ENCODE measurements at regions not wholly inside any gene's neighbourhood (a gene's known extent, or its start where the extent isn't known, plus 50 kb on each side); places are given as distances from the start of the nearest gene placed in this dataset.

DNA sequence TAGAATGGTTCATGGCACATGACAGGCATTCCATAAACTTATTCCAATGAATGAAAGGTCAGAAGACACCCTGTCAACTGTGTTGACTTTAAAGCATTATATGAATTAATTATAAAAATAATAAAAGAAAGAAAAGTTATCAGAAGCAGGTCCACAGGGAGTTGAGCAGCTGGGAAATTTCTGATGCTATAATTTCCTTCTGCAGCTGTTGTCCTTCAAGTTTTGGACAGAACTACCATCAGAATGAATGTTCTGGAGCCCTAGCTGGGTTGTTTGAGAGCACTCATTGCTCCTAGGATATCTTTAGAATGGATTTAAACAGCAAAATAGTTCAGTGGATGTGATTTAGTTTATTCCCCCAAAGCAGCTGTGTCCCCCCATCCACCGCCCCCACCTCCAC is 232.4 kb upstream of the PROK2 start (continued):
- TF ChIP-seq CBX5 (IDR thresholded peaks at IDR 0.05; ENCODE audit: low read depth, low read length): no peak

GRCh38 chr3:72015463-72015862 is 230.5 kb upstream of the PROK2 start:
- H3K27me3 ChIP-seq (replicated peaks in 1 of 4; ENCODE audit: control insufficient read depth in 3 of 4, extremely low read depth in 1 of 4, insufficient read depth in 3 of 4, low read length in 3 of 4): no peaks in the 10 kb centered on the region
- TF ChIP-seq SP2 (IDR thresholded peaks at IDR 0.05; ENCODE audit: low read length): no peak
- TF ChIP-seq, protein P1, sequence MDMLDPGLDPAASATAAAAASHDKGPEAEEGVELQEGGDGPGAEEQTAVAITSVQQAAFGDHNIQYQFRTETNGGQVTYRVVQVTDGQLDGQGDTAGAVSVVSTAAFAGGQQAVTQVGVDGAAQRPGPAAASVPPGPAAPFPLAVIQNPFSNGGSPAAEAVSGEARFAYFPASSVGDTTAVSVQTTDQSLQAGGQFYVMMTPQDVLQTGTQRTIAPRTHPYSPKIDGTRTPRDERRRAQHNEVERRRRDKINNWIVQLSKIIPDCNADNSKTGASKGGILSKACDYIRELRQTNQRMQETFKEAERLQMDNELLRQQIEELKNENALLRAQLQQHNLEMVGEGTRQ (IDR thresholded peaks at IDR 0.05; ENCODE audit: low read length): no peak
- TF ChIP-seq NRF1 (IDR thresholded peaks at IDR 0.05; ENCODE audit: low read depth, low read length): no peak
- POLR2A ChIA-PET (ENCODE audit: partially characterized antibody): no interaction called here
- H2BK120ac ChIP-seq (replicated peaks; ENCODE audit: low read depth, low read length): no peak overlapping the region
- no peaks in the 10 kb centered on the region for H4K20me1 ChIP-seq (replicated peaks in 1 of 2; ENCODE audit: control insufficient read depth in 1 of 2, insufficient read depth in 2 of 2, low read length in 2 of 2)
- H2BK20ac ChIP-seq (ENCODE audit: low read length): no peak overlapping the region
- no peak overlapping the region for H2BK15ac ChIP-seq (ENCODE audit: low read length)
- H3K4me3 ChIP-seq (ENCODE audit: extremely low read depth in 1 of 4, insufficient read depth in 2 of 4, low read depth in 3 of 4, low read length in 4 of 4): no peak overlapping the region
- no peak overlapping the region for H4K91ac ChIP-seq (replicated peaks; ENCODE audit: insufficient read length, low read length)
- H3K9ac ChIP-seq (replicated peaks in 1 of 4; ENCODE audit: extremely low read depth in 1 of 4, low read depth in 3 of 4, low read length in 3 of 4): no peak overlapping the region
- no peak overlapping the region for H4K5ac ChIP-seq (ENCODE audit: insufficient read length, low read depth, low read length)
- peaks cover 0 to 3% (median 0%) of the 10 kb centered on the region in 4 experiments; a peak in 2 of 7 replicates for H3K4me1 ChIP-seq (replicated peaks in 1 of 4; ENCODE audit: control insufficient read depth in 3 of 4, insufficient read depth in 4 of 4, low read length in 3 of 4)
- DNase-seq (ENCODE audit: low read depth in 1 of 2, low spot score in 2 of 2) (no peak), FAIRE-seq (no peak)
- no peak overlapping the region for H3K27ac ChIP-seq (ENCODE audit: low read depth, low read length)
- H3K14ac ChIP-seq (ENCODE audit: insufficient read length): no peak overlapping the region
- CTCF ChIA-PET (ENCODE audit: partially characterized antibody): no interaction called here
- H3K4ac ChIP-seq (replicated peaks; ENCODE audit: insufficient read length, low read depth, low read length): no peak overlapping the region
- no peak overlapping the region for H3K18ac ChIP-seq (ENCODE audit: extremely low read depth, low read length)
- no peak overlapping the region for H2AFZ ChIP-seq (ENCODE audit: low read length)
- H3K56ac ChIP-seq (replicated peaks; ENCODE audit: insufficient read length, low read depth, low read length): no peak overlapping the region
- no peaks in the 10 kb centered on the region for H3K36me3 ChIP-seq (ENCODE audit: control insufficient read depth in 2 of 4, insufficient read depth in 4 of 4, low read length in 3 of 4)
- no peaks in the 10 kb centered on the region for H3K79me2 ChIP-seq (ENCODE audit: control insufficient read depth in 1 of 2, insufficient read depth in 2 of 2, low read length in 2 of 2)
- no peak overlapping the region for H2BK5ac ChIP-seq (ENCODE audit: low read depth, low read length)
- H2AK5ac ChIP-seq (ENCODE audit: low read depth, low read length): no peak overlapping the region
- no peak overlapping the region for H3K23ac ChIP-seq (ENCODE audit: insufficient read length)
- H3K79me1 ChIP-seq (ENCODE audit: low read depth, low read length): no peaks in the 10 kb centered on the region; the same call in 1 of the 2 replicates
- H4K8ac ChIP-seq (ENCODE audit: extremely low read depth, insufficient read depth, low read length): no peak overlapping the region
- no peaks in the 10 kb centered on the region for H3K9me3 ChIP-seq (ENCODE audit: insufficient read depth in 2 of 2, low read depth in 1 of 2, low read length in 1 of 2)
- no peak overlapping the region for H3K4me2 ChIP-seq (ENCODE audit: insufficient read depth in 1 of 2, low read depth in 2 of 2, low read length in 2 of 2)
- no peaks in the 10 kb centered on the region for H3K23me2 ChIP-seq (ENCODE audit: low read depth, low read length)
- H2BK12ac ChIP-seq (ENCODE audit: low read depth, low read length): no peak overlapping the region
- 90% methylated on average over 6 of the region's 6 CpGs; no CpG with 5 or more reads in 1 of the 2 experiments for WGBS, 2 experiments (ENCODE audit: extremely low coverage in 1 of 2, insufficient coverage in 1 of 2, insufficient read length in 1 of 2, insufficient replicate concordance in 2 of 2, low coverage in 1 of 2, low lambda C conversion rate in 2 of 2, missing lambda C conversion rate in 1 of 2)

Measured in H1 (cell line).